WTC11 (cell line): ENCODE measurements at regions not wholly inside any gene's neighbourhood (a gene's known extent, or its start where the extent isn't known, plus 50 kb on each side); places are given as distances from the start of the nearest gene placed in this dataset.

ENCODE experiments used
- ATAC-seq: fragments of 200-7000 bp; cut with Tn5 transposase; 2 replicates; pipeline ENCODE4 v1.10.0; 2021; ENCODE audit warnings: mild to moderate bottlenecking, moderate library complexity
- CTCF ChIA-PET: fragments of 300-600 bp; sonication (Branson Sonifier 250); formaldehyde crosslinking; loops from one replicate; lab custom pipeline; 2021; ENCODE audit warnings: antibody characterized with exemption; lab: Charles Lee
- POLR2A ChIA-PET: fragments of 350-600 bp; sonication (Branson Sonifier 250); formaldehyde crosslinking; loops from one replicate; lab custom pipeline; 2021; ENCODE audit warnings: antibody characterized with exemption; lab: Charles Lee
- DNase-seq: peaks from one replicate; pipeline ENCODE4 v3.0.0; 2021; ENCODE audit warnings: low spot score
- H3K27ac Mint-ChIP-seq: 2 replicates; pipeline ENCODE4 v1.8.0; 2021; ENCODE audit warnings: mixed read lengths
- H3K27me3 Mint-ChIP-seq: 2 replicates; pipeline ENCODE4 v1.8.0; 2021; ENCODE audit warnings: low read depth, mild to moderate bottlenecking, moderate library complexity, mixed read lengths
- H3K36me3 Mint-ChIP-seq: 2 replicates; pipeline ENCODE4 v1.8.0; 2021; ENCODE audit warnings: mixed read lengths
- H3K4me1 Mint-ChIP-seq: 2 replicates; pipeline ENCODE4 v1.8.0; 2022; ENCODE audit warnings: mixed read lengths
- H3K4me3 Mint-ChIP-seq: 2 replicates; pipeline ENCODE4 v1.8.0; 2021; ENCODE audit warnings: mild to moderate bottlenecking, moderate library complexity, mixed read lengths
- H3K9me3 Mint-ChIP-seq: 2 replicates; pipeline ENCODE4 v1.8.0; 2021; ENCODE audit warnings: mixed read lengths
- CTCF ChIP-seq: fragments of 200-600 bp; IDR thresholded peaks from 2 replicates; pipeline ENCODE4 v1.8.0; 2022; ENCODE audit warnings: antibody characterized with exemption
- E2F4 ChIP-seq: sonication (generic); formaldehyde crosslinking; IDR thresholded peaks from 2 replicates; pipeline ENCODE4 v1.8.1; 2022; ENCODE audit warnings: low read depth, mild to moderate bottlenecking, moderate library complexity, missing genetic modification reagents, borderline replicate concordance
- EMX1 ChIP-seq: fragments of 250-450 bp; sonication (Bioruptor Pico); IDR thresholded peaks from 2 replicates; pipeline ENCODE4 v1.8.0; 2021; ENCODE audit warnings: mild to moderate bottlenecking
- ETV6 ChIP-seq: sonication (generic); formaldehyde crosslinking; IDR thresholded peaks from 2 replicates; pipeline ENCODE4 v1.8.1; 2022; ENCODE audit warnings: mild to moderate bottlenecking, missing genetic modification reagents
- FOXJ3 ChIP-seq: sonication (generic); formaldehyde crosslinking; IDR thresholded peaks from 2 replicates; pipeline ENCODE4 v1.9.0; 2021; ENCODE audit warnings: missing genetic modification reagents, mild to moderate bottlenecking, borderline replicate concordance
- GTF2I ChIP-seq: fragments of 250-450 bp; sonication (Bioruptor Pico); conservative IDR thresholded peaks from 2 replicates; pipeline ENCODE4 v1.4.0; 2021; ENCODE audit warnings: mild to moderate bottlenecking
- MYBL2 ChIP-seq: sonication (generic); formaldehyde crosslinking; IDR thresholded peaks from 2 replicates; pipeline ENCODE4 v1.8.1; 2023; ENCODE audit warnings: mild to moderate bottlenecking, moderate library complexity, missing genetic modification reagents
- NR1H2 ChIP-seq: sonication (generic); formaldehyde crosslinking; IDR thresholded peaks from 2 replicates; pipeline ENCODE4 v1.9.0; 2021; ENCODE audit warnings: mild to moderate bottlenecking, moderate library complexity, missing genetic modification reagents
- PRDM15 ChIP-seq: sonication (generic); formaldehyde crosslinking; IDR thresholded peaks from 2 replicates; pipeline ENCODE4 v1.8.0; 2022; ENCODE audit warnings: missing genetic modification reagents
- PREB ChIP-seq: sonication (generic); formaldehyde crosslinking; IDR thresholded peaks from 2 replicates; pipeline ENCODE4 v1.8.1; 2022; ENCODE audit warnings: mild to moderate bottlenecking, missing genetic modification reagents, moderate library complexity, borderline replicate concordance
- RORB ChIP-seq: fragments of 250-450 bp; sonication (Bioruptor Pico); IDR thresholded peaks from 2 replicates; pipeline ENCODE4 v1.9.0; 2021; ENCODE audit warnings: mild to moderate bottlenecking
- SOX15 ChIP-seq: fragments of 250-450 bp; sonication (Bioruptor Pico); IDR thresholded peaks from 2 replicates; pipeline ENCODE4 v1.9.0; 2021; ENCODE audit warnings: mild to moderate bottlenecking
- SP1 ChIP-seq: sonication (generic); formaldehyde crosslinking; conservative IDR thresholded peaks from 2 replicates; pipeline ENCODE4 v1.8.1; 2022; ENCODE audit warnings: missing genetic modification reagents
- TEAD4 ChIP-seq: sonication (generic); formaldehyde crosslinking; IDR thresholded peaks from 2 replicates; pipeline ENCODE4 v1.8.0; 2022; ENCODE audit warnings: mild to moderate bottlenecking, missing genetic modification reagents
- USF1 ChIP-seq: sonication (generic); formaldehyde crosslinking; IDR thresholded peaks from 2 replicates; pipeline ENCODE4 v1.8.0; 2022; ENCODE audit warnings: mild to moderate bottlenecking, missing genetic modification reagents
- ZNF138 ChIP-seq: sonication (generic); formaldehyde crosslinking; conservative IDR thresholded peaks from 2 replicates; pipeline ENCODE4 v1.8.1; 2022; ENCODE audit warnings: mild to moderate bottlenecking, moderate library complexity, missing genetic modification reagents
- ZNF263 ChIP-seq: sonication (generic); formaldehyde crosslinking; IDR thresholded peaks from 2 replicates; pipeline ENCODE4 v1.8.1; 2022; ENCODE audit warnings: low read depth, mild to moderate bottlenecking, moderate library complexity, missing genetic modification reagents
- ZNF396 ChIP-seq: fragments of 250-450 bp; sonication (Bioruptor Pico); IDR thresholded peaks from 2 replicates; pipeline ENCODE4 v1.8.0; 2021; ENCODE audit warnings: mild to moderate bottlenecking, moderate library complexity, borderline replicate concordance
- ZNF423 ChIP-seq: fragments of 250-450 bp; sonication (Bioruptor Pico); IDR thresholded peaks from 2 replicates; pipeline ENCODE4 v2.1.2; 2022; ENCODE audit warnings: mild to moderate bottlenecking, moderate library complexity
- ZNF512 ChIP-seq: sonication (generic); formaldehyde crosslinking; IDR thresholded peaks from 2 replicates; pipeline ENCODE4 v1.8.1; 2022; ENCODE audit warnings: missing genetic modification reagents, borderline replicate concordance
- ZNF671 ChIP-seq: fragments of 250-450 bp; sonication (Bioruptor Pico); IDR thresholded peaks from 2 replicates; pipeline ENCODE4 v1.8.0; 2021; ENCODE audit warnings: mild to moderate bottlenecking
- ZSCAN18 ChIP-seq: fragments of 250-450 bp; sonication (Bioruptor Pico); IDR thresholded peaks from 2 replicates; pipeline ENCODE4 v2.1.2; 2022; ENCODE audit warnings: mild to moderate bottlenecking, moderate library complexity

GRCh38 chr1:175822580-175822979, 79.2 kb upstream of the TNR start:
- CTCF ChIA-PET, result interaction anchor here (2.0 kb wide), 1 partner anchor 79 kb away, joined by 7 read pairs; the partner anchor contains the start of gene TNR
- H3K36me3 Mint-ChIP-seq, result peaks cover 7% of the 10 kb centered on the region
- H3K4me1 Mint-ChIP-seq, result peaks cover 12% of the 10 kb centered on the region
- DNase-seq (no peak), ATAC-seq (no peak)
- H3K27me3 Mint-ChIP-seq, result no peaks in the 10 kb centered on the region
- H3K9me3 Mint-ChIP-seq, result peaks cover 10% of the 10 kb centered on the region
- POLR2A ChIA-PET, result no interaction called here
- no peak overlapping the region for H3K4me3 Mint-ChIP-seq
- H3K27ac Mint-ChIP-seq, result no peak overlapping the region
- TF ChIP-seq ZSCAN18 (CRISPR knock-in tag) (no peak), ZNF512 (CRISPR knock-in tag) (no peak), PREB (no peak), ZNF396 (CRISPR knock-in tag) (no peak), ZNF423 (CRISPR knock-in tag) (no peak), SOX15 (CRISPR knock-in tag) (no peak), ZNF671 (CRISPR knock-in tag) (no peak), TEAD4 (CRISPR knock-in tag) (no peak)

- POLR2A ChIA-PET, result interaction anchor here (0.7 kb wide), 1 partner anchor 16 kb away, joined by 3 read pairs; no protein-coding TSS in a partner anchor
- Mint-ChIP-seq H3K4me1 (peaks cover 12% of the 10 kb centered on the region), H3K9me3 (peaks cover 3% of the 10 kb centered on the region)
- TF ChIP-seq CTCF, result no peak
- TF ChIP-seq GTF2I (CRISPR knock-in tag), result no peak
- no peak for TF ChIP-seq ETV6 (CRISPR knock-in tag)
- TF ChIP-seq PRDM15 (CRISPR knock-in tag), result no peak
- no peak for TF ChIP-seq SP1
- no peak for TF ChIP-seq MYBL2 (CRISPR knock-in tag)
- no peak for TF ChIP-seq USF1 (CRISPR knock-in tag)
- TF ChIP-seq ZNF396 (CRISPR knock-in tag), result no peak
- TF ChIP-seq EMX1 (CRISPR knock-in tag), result no peak
- TF ChIP-seq RORB (CRISPR knock-in tag), result no peak
- no peak for TF ChIP-seq E2F4 (CRISPR knock-in tag)
- TF ChIP-seq ZNF138 (CRISPR knock-in tag), result no peak
- no peak for TF ChIP-seq ZNF263
- no peak for TF ChIP-seq FOXJ3 (CRISPR knock-in tag)
- no peak for TF ChIP-seq NR1H2 (CRISPR knock-in tag)
Observed at GRCh38 chr1:175820456-175821025, 77.1 kb upstream of the TNR start.

More at GRCh38 chr1:175820456-175821025, 77.1 kb upstream of the TNR start:
- DNase-seq (no peak), ATAC-seq (no peak)
- H3K27ac Mint-ChIP-seq, result no peak overlapping the region
- peaks cover 6% of the 10 kb centered on the region for H3K36me3 Mint-ChIP-seq
- no peak overlapping the region for H3K4me3 Mint-ChIP-seq
- H3K27me3 Mint-ChIP-seq, result no peaks in the 10 kb centered on the region
- CTCF ChIA-PET, result interaction anchor here (1.6 kb wide), 1 partner anchor 12 kb away, joined by 4 read pairs; no protein-coding TSS in a partner anchor
